K562 (cell line): ENCODE measurements at regions not wholly inside any gene's neighbourhood (a gene's known extent, or its start where the extent isn't known, plus 50 kb on each side); places are given as distances from the start of the nearest gene placed in this dataset.

Source experiments
- ATAC-seq: fragments of 200-7000 bp; cut with Tn5 transposase; 3 replicates; pipeline ENCODE4 v1.9.1; 2020; ENCODE audit warnings: moderate library complexity
- BruUV-seq: library from RNA; stranded (reverse); fragments of 400-500 nt; replicated peaks from 2 replicates; lab custom pipeline; 2021; lab: Mats Ljungman, UMichigan
- CTCF ChIA-PET: fragments of 300-600 bp; formaldehyde crosslinking; extraction: SDS; loops from one replicate; lab custom pipeline; 2021; ENCODE audit warnings: low intra/inter-chr PET ratio; lab: Yijun Ruan, JAX
- POLR2A ChIA-PET: fragments of 300-600, 350-650 bp; sonication (Branson Sonifier 250); formaldehyde crosslinking; extraction: SDS; loops from one replicate; lab custom pipeline; 2021; ENCODE audit warnings: antibody characterized with exemption, inconsistent platforms; lab: Yijun Ruan, JAX
- DNase-seq, 4 experiments: peaks; one replicate each; pipeline versions ENCODE4 v3.0.0 to v3.0.0-alpha.2; 2011 to 2018; ENCODE audit warnings: low spot score in 3 of 4, mixed read lengths in 3 of 4; ENCODE audit errors: extremely low read depth in 1 of 4
- FAIRE-seq: peaks from 2 replicates; lab custom pipeline; 2011; peaks lifted over from hg19 to GRCh38; lab: Jason Lieb, UNC
- H2AFZ ChIP-seq: 2 replicates; pipeline ENCODE4 v1.6.0; 2011; ENCODE audit warnings: low read depth, low read length, control low read depth, inconsistent platforms
- H3K27ac ChIP-seq: fragments of 200-600 bp; 3 replicates; pipeline ENCODE4 v1.8.0; 2011; ENCODE audit warnings: low read depth, mild to moderate bottlenecking, control low read depth, inconsistent platforms, low read length, moderate library complexity, mixed read lengths; ENCODE audit errors: extremely low read depth
- H3K27me3 ChIP-seq, 2 experiments: fragments of 300-600 bp in 1 of 2; 2 replicates in 1 of 2; 3 replicates in 1 of 2; pipeline versions ENCODE4 v1.6.0 to v1.8.0; 2011; ENCODE audit warnings: inconsistent platforms in 2 of 2, low read length in 2 of 2, mild to moderate bottlenecking in 1 of 2, mixed read lengths in 1 of 2, moderate library complexity in 1 of 2; ENCODE audit not compliant: control insufficient read depth in 2 of 2, insufficient read depth in 2 of 2
- H3K36me3 ChIP-seq: fragments of 300-600 bp; 3 replicates; pipeline ENCODE4 v1.8.0; 2011; ENCODE audit warnings: mild to moderate bottlenecking, low read length, inconsistent platforms; ENCODE audit not compliant: control insufficient read depth, insufficient read depth
- H3K4me1 ChIP-seq, 2 experiments: fragments of 200-600 bp in 1 of 2; replicated peaks in 1 of 2; 2 replicates in 1 of 2; 3 replicates in 1 of 2; pipeline versions ENCODE4 v1.5.1 to v1.8.0; 2011; ENCODE audit warnings: inconsistent platforms in 2 of 2, low read length in 2 of 2, mild to moderate bottlenecking in 1 of 2, mixed read lengths in 1 of 2, moderate library complexity in 1 of 2; ENCODE audit not compliant: control insufficient read depth in 2 of 2, insufficient read depth in 2 of 2
- H3K4me2 ChIP-seq: 2 replicates; pipeline ENCODE4 v1.6.1; 2011; ENCODE audit warnings: low read length, control low read depth, inconsistent platforms, mixed read lengths; ENCODE audit not compliant: insufficient read depth
- H3K4me3 ChIP-seq: fragments of 200-600 bp; sonication (generic), shearing (Covaris generic); 2 replicates; pipeline ENCODE4 v1.5.1; 2016; ENCODE audit warnings: control low read depth, inconsistent platforms
- H3K79me2 ChIP-seq: fragments of 200-600 bp; 3 replicates; pipeline ENCODE4 v1.8.0; 2011; ENCODE audit warnings: low read length, inconsistent platforms; ENCODE audit not compliant: control insufficient read depth, insufficient read depth
- H3K9ac ChIP-seq, 2 experiments: 2 replicates each; pipeline versions ENCODE4 v1.6.0 to v1.6.1; 2011; ENCODE audit warnings: low read depth in 2 of 2, low read length in 2 of 2, control low read depth in 1 of 2, inconsistent platforms in 1 of 2, mild to moderate bottlenecking in 1 of 2, mixed read lengths in 1 of 2; ENCODE audit not compliant: insufficient read depth in 1 of 2
- H3K9me1 ChIP-seq: one replicate; pipeline ENCODE4 v1.6.0; 2011; ENCODE audit warnings: inconsistent platforms, mild to moderate bottlenecking, low read length, moderate library complexity; ENCODE audit not compliant: control insufficient read depth, insufficient read depth
- H3K9me3 ChIP-seq: replicated peaks from 2 replicates; pipeline ENCODE4 v1.5.1; 2011; ENCODE audit warnings: low read depth, low read length, inconsistent platforms; ENCODE audit not compliant: control insufficient read depth, insufficient read depth
- H4K20me1 ChIP-seq: replicated peaks from 2 replicates; pipeline ENCODE4 v1.6.1; 2011; ENCODE audit warnings: low read length, inconsistent platforms, mixed read lengths; ENCODE audit not compliant: control insufficient read depth, insufficient read depth
- HCFC1 ChIP-seq: IDR thresholded peaks from 2 replicates; pipeline ENCODE4 v1.6.1; 2012; ENCODE audit warnings: low read depth, low read length, improper control_type of control experiment
- HMG20B ChIP-seq: fragments of 250-450 bp; sonication (Bioruptor Pico); IDR thresholded peaks from 2 replicates; pipeline ENCODE4 v1.5.0; 2021; ENCODE audit warnings: mild to moderate bottlenecking
- HNRNPK ChIP-seq: fragments of 200-400 bp; formaldehyde crosslinking; IDR thresholded peaks from one replicate; pipeline ENCODE4 v1.6.1; 2018; ENCODE audit warnings: mild to moderate bottlenecking, low read depth, low read length; ENCODE audit not compliant: poor library complexity, severe bottlenecking
- LARP7 ChIP-seq: fragments of 450-650 bp; IDR thresholded peaks from 2 replicates; pipeline ENCODE4 v1.6.1; 2016
- MECOM ChIP-seq: fragments of 250-450 bp; sonication (Bioruptor Pico); IDR thresholded peaks from 2 replicates; pipeline ENCODE4 v1.8.0; 2022; ENCODE audit warnings: inconsistent platforms
- PCBP2 ChIP-seq: fragments of 200-400 bp; formaldehyde crosslinking; IDR thresholded peaks from 2 replicates; pipeline ENCODE4 v1.6.1; 2018; ENCODE audit warnings: low read length, low read depth, mild to moderate bottlenecking, moderate library complexity; ENCODE audit not compliant: poor library complexity, severe bottlenecking
- SREBF1 ChIP-seq: fragments of 150-350 bp; IDR thresholded peaks from 2 replicates; pipeline ENCODE4 v1.6.1; 2014; ENCODE audit warnings: antibody characterized with exemption, low read depth, low read length, borderline replicate concordance
- ZNF217 ChIP-seq: sonication (generic); formaldehyde crosslinking; IDR thresholded peaks from 2 replicates; pipeline ENCODE4 v1.8.0; 2022; ENCODE audit warnings: mild to moderate bottlenecking, missing genetic modification reagents
- WGBS: fragments of 100-300 bp; shearing (Covaris generic); methylation state at CpG from one replicate; pipeline ENCODE4 v1.1.6; 2016; ENCODE audit warnings: low coverage, mixed read lengths; ENCODE audit not compliant: insufficient coverage; ENCODE audit errors: missing lambda C conversion rate; 5-methylcytosine and 5-hydroxymethylcytosine counted together
- in situ Hi-C: fragments of 300-500 bp; cut with MboI; formaldehyde crosslinking; loops from 4 replicates; pipeline ENCODE4 v1.15.0; 2018; ENCODE audit warnings: inconsistent platforms, mixed read lengths
- intact Hi-C: fragments of 100-400 bp; cut with micrococcal nuclease; formaldehyde crosslinking; loops from 2 replicates; pipeline ENCODE4 v1.14.2; 2022
- TF ChIP-seq, protein P1 (sequence below): fragments of 250-450 bp; sonication (Bioruptor Pico); IDR thresholded peaks from 2 replicates; pipeline ENCODE4 v1.8.0; 2021; ENCODE audit warnings: mild to moderate bottlenecking, moderate library complexity
- TF ChIP-seq, protein P2 (sequence below): fragments of 150-350 bp; IDR thresholded peaks from 2 replicates; pipeline ENCODE4 v1.6.1; 2014; ENCODE audit warnings: low read depth, mild to moderate bottlenecking, low read length, borderline replicate concordance
- TF ChIP-seq, protein P3 (sequence below): fragments of 450-650 bp; formaldehyde crosslinking; IDR thresholded peaks from 2 replicates; pipeline ENCODE4 v1.4.0; 2020; ENCODE audit warnings: mild to moderate bottlenecking, mixed read lengths

DNA sequence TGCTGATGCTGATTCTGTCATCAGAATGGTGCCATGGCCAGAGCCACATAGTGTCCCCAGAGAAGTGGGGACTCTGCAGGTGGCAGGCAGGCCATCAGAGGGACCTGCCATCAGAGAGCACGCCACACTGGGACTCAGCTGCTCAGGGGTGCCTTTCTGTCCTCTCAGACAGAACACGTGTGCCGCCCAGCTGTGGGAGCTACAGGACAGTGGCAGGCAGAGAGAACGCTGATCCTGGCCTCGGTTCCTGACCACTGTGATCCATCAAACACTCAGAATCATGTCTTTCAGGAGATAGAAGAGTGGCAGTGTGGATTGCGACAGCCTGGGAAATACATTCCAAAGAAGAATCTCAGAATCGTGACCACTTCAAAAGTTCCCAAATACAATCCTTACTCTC lies 497.2 kb upstream of the SALL3 start:
- H3K27ac ChIP-seq: no peak overlapping the region
- ChIA-PET CTCF (no interaction called here), POLR2A (no interaction called here)
- peaks cover 0 to 18% of the 10 kb centered on the region in 2 experiments; a peak in 3 of 5 replicates for H3K27me3 ChIP-seq
- FAIRE-seq (no peak), ATAC-seq (no peak), DNase-seq (no peak)
- in situ Hi-C loops: no loop called here
- no peak overlapping the region for H2AFZ ChIP-seq
- no peaks in the 10 kb centered on the region for H3K36me3 ChIP-seq
- no peaks in the 10 kb centered on the region for H3K9me3 ChIP-seq
- 0% methylated on average over 4 of the region's 7 CpGs for WGBS
- H4K20me1 ChIP-seq: no peaks in the 10 kb centered on the region
- H3K4me3 ChIP-seq: no peak overlapping the region
- H3K4me1 ChIP-seq: no peaks in the 10 kb centered on the region; a peak in 1 of 5 replicates
- no peaks in the 10 kb centered on the region for H3K9me1 ChIP-seq
- TF ChIP-seq MECOM (CRISPR knock-in tag): no peak
- TF ChIP-seq, protein P1, sequence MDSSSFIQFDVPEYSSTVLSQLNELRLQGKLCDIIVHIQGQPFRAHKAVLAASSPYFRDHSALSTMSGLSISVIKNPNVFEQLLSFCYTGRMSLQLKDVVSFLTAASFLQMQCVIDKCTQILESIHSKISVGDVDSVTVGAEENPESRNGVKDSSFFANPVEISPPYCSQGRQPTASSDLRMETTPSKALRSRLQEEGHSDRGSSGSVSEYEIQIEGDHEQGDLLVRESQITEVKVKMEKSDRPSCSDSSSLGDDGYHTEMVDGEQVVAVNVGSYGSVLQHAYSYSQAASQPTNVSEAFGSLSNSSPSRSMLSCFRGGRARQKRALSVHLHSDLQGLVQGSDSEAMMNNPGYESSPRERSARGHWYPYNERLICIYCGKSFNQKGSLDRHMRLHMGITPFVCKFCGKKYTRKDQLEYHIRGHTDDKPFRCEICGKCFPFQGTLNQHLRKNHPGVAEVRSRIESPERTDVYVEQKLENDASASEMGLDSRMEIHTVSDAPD (CRISPR knock-in tag): no peak
- no peak for TF ChIP-seq HMG20B
- no peak for TF ChIP-seq SREBF1
- no peak for TF ChIP-seq ZNF217 (CRISPR knock-in tag)
- TF ChIP-seq LARP7: no peak
- no peak for TF ChIP-seq HNRNPK
- TF ChIP-seq HCFC1: no peak
- TF ChIP-seq, protein P2, sequence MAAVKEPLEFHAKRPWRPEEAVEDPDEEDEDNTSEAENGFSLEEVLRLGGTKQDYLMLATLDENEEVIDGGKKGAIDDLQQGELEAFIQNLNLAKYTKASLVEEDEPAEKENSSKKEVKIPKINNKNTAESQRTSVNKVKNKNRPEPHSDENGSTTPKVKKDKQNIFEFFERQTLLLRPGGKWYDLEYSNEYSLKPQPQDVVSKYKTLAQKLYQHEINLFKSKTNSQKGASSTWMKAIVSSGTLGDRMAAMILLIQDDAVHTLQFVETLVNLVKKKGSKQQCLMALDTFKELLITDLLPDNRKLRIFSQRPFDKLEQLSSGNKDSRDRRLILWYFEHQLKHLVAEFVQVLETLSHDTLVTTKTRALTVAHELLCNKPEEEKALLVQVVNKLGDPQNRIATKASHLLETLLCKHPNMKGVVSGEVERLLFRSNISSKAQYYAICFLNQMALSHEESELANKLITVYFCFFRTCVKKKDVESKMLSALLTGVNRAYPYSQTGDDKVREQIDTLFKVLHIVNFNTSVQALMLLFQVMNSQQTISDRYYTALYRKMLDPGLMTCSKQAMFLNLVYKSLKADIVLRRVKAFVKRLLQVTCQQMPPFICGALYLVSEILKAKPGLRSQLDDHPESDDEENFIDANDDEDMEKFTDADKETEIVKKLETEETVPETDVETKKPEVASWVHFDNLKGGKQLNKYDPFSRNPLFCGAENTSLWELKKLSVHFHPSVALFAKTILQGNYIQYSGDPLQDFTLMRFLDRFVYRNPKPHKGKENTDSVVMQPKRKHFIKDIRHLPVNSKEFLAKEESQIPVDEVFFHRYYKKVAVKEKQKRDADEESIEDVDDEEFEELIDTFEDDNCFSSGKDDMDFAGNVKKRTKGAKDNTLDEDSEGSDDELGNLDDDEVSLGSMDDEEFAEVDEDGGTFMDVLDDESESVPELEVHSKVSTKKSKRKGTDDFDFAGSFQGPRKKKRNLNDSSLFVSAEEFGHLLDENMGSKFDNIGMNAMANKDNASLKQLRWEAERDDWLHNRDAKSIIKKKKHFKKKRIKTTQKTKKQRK: no peak
- no peak for TF ChIP-seq PCBP2
- TF ChIP-seq, protein P3, sequence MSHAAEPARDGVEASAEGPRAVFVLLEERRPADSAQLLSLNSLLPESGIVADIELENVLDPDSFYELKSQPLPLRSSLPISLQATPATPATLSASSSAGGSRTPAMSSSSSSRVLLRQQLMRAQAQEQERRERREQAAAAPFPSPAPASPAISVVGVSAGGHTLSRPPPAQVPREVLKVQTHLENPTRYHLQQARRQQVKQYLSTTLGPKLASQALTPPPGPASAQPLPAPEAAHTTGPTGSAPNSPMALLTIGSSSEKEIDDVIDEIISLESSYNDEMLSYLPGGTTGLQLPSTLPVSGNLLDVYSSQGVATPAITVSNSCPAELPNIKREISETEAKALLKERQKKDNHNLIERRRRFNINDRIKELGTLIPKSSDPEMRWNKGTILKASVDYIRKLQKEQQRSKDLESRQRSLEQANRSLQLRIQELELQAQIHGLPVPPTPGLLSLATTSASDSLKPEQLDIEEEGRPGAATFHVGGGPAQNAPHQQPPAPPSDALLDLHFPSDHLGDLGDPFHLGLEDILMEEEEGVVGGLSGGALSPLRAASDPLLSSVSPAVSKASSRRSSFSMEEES (CRISPR knock-in tag): no peak
- H3K4me2 ChIP-seq: no peak overlapping the region
- H3K79me2 ChIP-seq: no peaks in the 10 kb centered on the region
- no TSS peak for BruUV-seq
- intact Hi-C loops: no loop called here
- no peak overlapping the region for H3K9ac ChIP-seq
